ENCODE measurements at regions not wholly inside any gene's neighbourhood (a gene's known extent, or its start where the extent isn't known, plus 50 kb on each side); places are given as distances from the start of the nearest gene placed in this dataset.

GRCh38 chr9:102840335-102840734, 154.8 kb upstream of the CYLC2 start:
- TF ChIP-seq EZH2 (IDR thresholded peaks at IDR 0.05; ENCODE audit: low read length, missing control alignments) (no peak), CTCF (conservative IDR thresholded peaks at IDR 0.05 in 1 of 2, IDR thresholded peaks at IDR 0.05 in 1 of 2; ENCODE audit: low read depth in 1 of 2, low read length in 2 of 2) (no peak)

Data from fibroblast of lung (primary cell).